ENCODE measurements at regions not wholly inside any gene's neighbourhood (a gene's known extent, or its start where the extent isn't known, plus 50 kb on each side); places are given as distances from the start of the nearest gene placed in this dataset.

- H3K9me3 ChIP-seq (ENCODE audit: low read length) = 0 out of 2 replicates have a peak, but pooled peaks cover 3% of the 10 kb centered on the region
- no peak overlapping the region for H2AFZ ChIP-seq (ENCODE audit: low read length)
- H4K20me1 ChIP-seq (ENCODE audit: insufficient read depth, low read length) = no peaks in the 10 kb centered on the region
- no peaks in the 10 kb centered on the region for H3K9me2 ChIP-seq (ENCODE audit: insufficient read depth, low read length)
- BruUV-seq (replicated peaks) = no TSS peak
- no peak for DNase-seq (ENCODE audit: low spot score)
- no peak overlapping the region for H3K27ac ChIP-seq (ENCODE audit: low read depth, low read length, poor library complexity, severe bottlenecking)
- no peaks in the 10 kb centered on the region for H3K4me1 ChIP-seq (ENCODE audit: insufficient read depth, low read length, poor library complexity, severe bottlenecking)
- H3K79me2 ChIP-seq (ENCODE audit: insufficient read depth, low read depth, low read length) = no peaks in the 10 kb centered on the region
- H3K4me3 ChIP-seq (ENCODE audit: low read depth, low read length, poor library complexity, severe bottlenecking) = no peak overlapping the region
- intact Hi-C loops (cut with micrococcal nuclease; ENCODE audit: unreplicated experiment) = no loop called here
- no peak overlapping the region for H3K4me2 ChIP-seq (ENCODE audit: low read length)
- no peaks in the 10 kb centered on the region for H3K36me3 ChIP-seq (ENCODE audit: insufficient read depth, low read length)
- no peak for TF ChIP-seq CTCF (conservative IDR thresholded peaks at IDR 0.05; ENCODE audit: low read length)
- TF ChIP-seq EZH2phosphoT487 (IDR thresholded peaks at IDR 0.05; ENCODE audit: borderline replicate concordance, low read depth, low read length) = no peak
- CTCF ChIA-PET (ENCODE audit: unreplicated experiment) = interaction anchor here (0.6 kb wide), 1 partner anchor 9 kb away, joined by 3 read pairs; no protein-coding TSS in a partner anchor
- POLR2A ChIA-PET = interaction anchor here (0.7 kb wide), 1 partner anchor 381 kb away, joined by 3 read pairs; no protein-coding TSS in a partner anchor
These were observed 95.9 kb upstream of the LEP start for GRCh38 chr7:128145191-128145590.

- Histone ChIP-seq H3K36me3 (ENCODE audit: insufficient read depth, low read length) (no peaks in the 10 kb centered on the region), H3K4me3 (ENCODE audit: low read depth, low read length, poor library complexity, severe bottlenecking) (no peak overlapping the region), H3K79me2 (ENCODE audit: insufficient read depth, low read depth, low read length) (no peaks in the 10 kb centered on the region), H3K9me2 (ENCODE audit: insufficient read depth, low read length) (no peaks in the 10 kb centered on the region), H4K20me1 (ENCODE audit: insufficient read depth, low read length) (no peaks in the 10 kb centered on the region), H3K4me1 (ENCODE audit: insufficient read depth, low read length, poor library complexity, severe bottlenecking) (no peaks in the 10 kb centered on the region), H3K9me3 (ENCODE audit: low read length) (no peaks in the 10 kb centered on the region), H3K4me2 (ENCODE audit: low read length) (no peak overlapping the region), H2AFZ (ENCODE audit: low read length) (no peak overlapping the region), H3K27ac (ENCODE audit: low read depth, low read length, poor library complexity, severe bottlenecking) (no peak overlapping the region)
- DNase-seq (ENCODE audit: low spot score) = no peak
- TF ChIP-seq CTCF (conservative IDR thresholded peaks at IDR 0.05; ENCODE audit: low read length) (no peak), EZH2phosphoT487 (IDR thresholded peaks at IDR 0.05; ENCODE audit: borderline replicate concordance, low read depth, low read length) (no peak)
- ChIA-PET POLR2A (interaction anchor here (0.7 kb wide), 1 partner anchor 37 kb away, joined by 3 read pairs; no protein-coding TSS in a partner anchor), CTCF (ENCODE audit: unreplicated experiment) (no interaction called here)
- no TSS peak for BruUV-seq (replicated peaks)
- intact Hi-C loops (cut with micrococcal nuclease; ENCODE audit: unreplicated experiment) = no loop called here
These were observed 95.0 kb upstream of the LEP start for GRCh38 chr7:128146052-128146451.

- Histone ChIP-seq H2AFZ (ENCODE audit: low read length) (no peak overlapping the region), H3K9me3 (ENCODE audit: low read length) (no peaks in the 10 kb centered on the region), H3K27ac (ENCODE audit: low read depth, low read length, poor library complexity, severe bottlenecking) (no peak overlapping the region), H4K20me1 (ENCODE audit: insufficient read depth, low read length) (no peaks in the 10 kb centered on the region), H3K79me2 (ENCODE audit: insufficient read depth, low read depth, low read length) (no peaks in the 10 kb centered on the region), H3K4me2 (ENCODE audit: low read length) (no peak overlapping the region), H3K36me3 (ENCODE audit: insufficient read depth, low read length) (no peaks in the 10 kb centered on the region), H3K4me1 (ENCODE audit: insufficient read depth, low read length, poor library complexity, severe bottlenecking) (no peaks in the 10 kb centered on the region), H3K9me2 (ENCODE audit: insufficient read depth, low read length) (no peaks in the 10 kb centered on the region), H3K4me3 (ENCODE audit: low read depth, low read length, poor library complexity, severe bottlenecking) (no peak overlapping the region)
- no TSS peak for BruUV-seq (replicated peaks)
- POLR2A ChIA-PET = no interaction called here
- intact Hi-C loops (cut with micrococcal nuclease; ENCODE audit: unreplicated experiment) = no loop called here
- CTCF ChIA-PET (ENCODE audit: unreplicated experiment) = no interaction called here
- TF ChIP-seq CTCF (conservative IDR thresholded peaks at IDR 0.05; ENCODE audit: low read length) = no peak
- TF ChIP-seq EZH2phosphoT487 (IDR thresholded peaks at IDR 0.05; ENCODE audit: borderline replicate concordance, low read depth, low read length) = no peak
- no peak for DNase-seq (ENCODE audit: low spot score)
These were observed 92.4 kb upstream of the LEP start for GRCh38 chr7:128148676-128149075.
